AG04449 (cell line): ENCODE measurements at regions not wholly inside any gene's neighbourhood (a gene's known extent, or its start where the extent isn't known, plus 50 kb on each side); places are given as distances from the start of the nearest gene placed in this dataset.

Experiments
- CTCF ChIA-PET: fragments of 350-600 bp; formaldehyde crosslinking; extraction: SDS; loops from one replicate; lab custom pipeline; 2021; ENCODE audit warnings: antibody characterized with exemption; lab: Yijun Ruan, JAX
- POLR2A ChIA-PET: fragments of 400-600, 350-600 bp; formaldehyde crosslinking; extraction: SDS; loops from one replicate; lab custom pipeline; 2020; ENCODE audit warnings: antibody characterized with exemption, inconsistent platforms; lab: Yijun Ruan, JAX
- DNase-seq: peaks from one replicate; pipeline ENCODE4 v3.0.0-alpha.2; 2010; ENCODE audit warnings: low read depth, low spot score
- H3K4me3 ChIP-seq: 2 replicates; pipeline ENCODE4 v1.5.1; 2011; ENCODE audit warnings: low read depth, mild to moderate bottlenecking, control low read depth, low read length
- CTCF ChIP-seq: IDR thresholded peaks from one replicate; pipeline ENCODE4 v1.5.1; 2011; ENCODE audit warnings: mild to moderate bottlenecking, moderate library complexity, low read length, control low read depth, inconsistent platforms; ENCODE audit not compliant: insufficient read depth; ENCODE audit errors: missing control alignments

GRCh38 chr1:87612956-87613355 lies 284.3 kb downstream of the LMO4 start:
- no peak overlapping the region for H3K4me3 ChIP-seq
- TF ChIP-seq CTCF = no peak
- no peak for DNase-seq
- POLR2A ChIA-PET = no interaction called here
- CTCF ChIA-PET = no interaction called here

GRCh38 chr1:87615491-87615890 lies 286.8 kb downstream of the LMO4 start:
- POLR2A ChIA-PET = no interaction called here
- H3K4me3 ChIP-seq = no peak overlapping the region
- CTCF ChIA-PET = no interaction called here
- DNase-seq = no peak
- TF ChIP-seq CTCF = no peak

GRCh38 chr1:87615901-87616300 lies 287.2 kb downstream of the LMO4 start:
- POLR2A ChIA-PET = no interaction called here
- TF ChIP-seq CTCF = no peak

GRCh38 chr1:87620807-87621206 lies 292.1 kb downstream of the LMO4 start:
- no peak for TF ChIP-seq CTCF
- H3K4me3 ChIP-seq = no peak overlapping the region
- DNase-seq = no peak
- CTCF ChIA-PET = no interaction called here
- POLR2A ChIA-PET = no interaction called here

More at GRCh38 chr1:87615901-87616300, 287.2 kb downstream of the LMO4 start:
- CTCF ChIA-PET = no interaction called here
- DNase-seq = no peak
- no peak overlapping the region for H3K4me3 ChIP-seq

- no peak overlapping the region for H3K4me3 ChIP-seq
- ChIA-PET POLR2A (no interaction called here), CTCF (no interaction called here)
- TF ChIP-seq CTCF = no peak
- no peak for DNase-seq
Observed at GRCh38 chr1:87629673-87630072, 301.0 kb downstream of the LMO4 start.

- no peak for DNase-seq
- no peak for TF ChIP-seq CTCF
- no peak overlapping the region for H3K4me3 ChIP-seq
- POLR2A ChIA-PET = interaction anchor here (0.8 kb wide), 1 partner anchor 29 kb away, joined by 5 read pairs; no protein-coding TSS in a partner anchor
- CTCF ChIA-PET = no interaction called here
Observed at GRCh38 chr1:87632232-87632631, 303.6 kb downstream of the LMO4 start.
